Mucosa of descending colon (tissue), 3 donors: ENCODE measurements at regions not wholly inside any gene's neighbourhood (a gene's known extent, or its start where the extent isn't known, plus 50 kb on each side); places are given as distances from the start of the nearest gene placed in this dataset.

Source experiments
- ATAC-seq: fragments of 200-7000 bp; cut with Tn5 transposase; one replicate; pipeline ENCODE4 v1.9.1; 2020; ENCODE audit warnings: mild to moderate bottlenecking, moderate library complexity
- DNase-seq, 3 donors: peaks; one replicate each; pipeline ENCODE4 v3.0.0-alpha.2; 2020
- H3K36me3 ChIP-seq: fragments of 200-600 bp; one replicate; pipeline ENCODE4 v1.8.0; 2021; ENCODE audit warnings: low read depth, mild to moderate bottlenecking
- H3K4me1 ChIP-seq: fragments of 200-600 bp; one replicate; pipeline ENCODE4 v1.8.0; 2021; ENCODE audit warnings: low read depth, mild to moderate bottlenecking
- H3K4me3 ChIP-seq: fragments of 200-600 bp; one replicate; pipeline ENCODE4 v1.8.0; 2021; ENCODE audit warnings: mild to moderate bottlenecking
- H3K9me3 ChIP-seq: fragments of 200-600 bp; one replicate; pipeline ENCODE4 v1.8.0; 2021; ENCODE audit warnings: mild to moderate bottlenecking
- intact Hi-C, 2 donors: fragments of 100-400 bp; cut with DNase I in 1 of 2; cut with micrococcal nuclease in 1 of 2; formaldehyde crosslinking; loops; one replicate each; pipeline versions ENCODE4 v1.11.0 to v1.11.1; 2022; cut with DNase I, micrococcal nuclease
- TF ChIP-seq, protein P1 (sequence below): fragments of 200-600 bp; IDR thresholded peaks from one replicate; pipeline ENCODE4 v1.8.0; 2022; ENCODE audit warnings: antibody characterized with exemption, mild to moderate bottlenecking
- donor health status: DM: no; HTN: no; CAD: no; lungs with moderate emphysema.
- donor health status: DM: no; HTN: no; CAD: no.
- donor health status: DM: no; HTN: yes; CAD: no.

GRCh38 chr9:129377181-129377580 lies 199.1 kb upstream of the IER5L start:
- DNase-seq (no peak), ATAC-seq (no peak)
- H3K36me3 ChIP-seq = no peaks in the 10 kb centered on the region
- no peaks in the 10 kb centered on the region for H3K9me3 ChIP-seq
- peaks cover under 1% of the 10 kb centered on the region for H3K4me1 ChIP-seq
- H3K4me3 ChIP-seq = no peak overlapping the region
- TF ChIP-seq, protein P1, sequence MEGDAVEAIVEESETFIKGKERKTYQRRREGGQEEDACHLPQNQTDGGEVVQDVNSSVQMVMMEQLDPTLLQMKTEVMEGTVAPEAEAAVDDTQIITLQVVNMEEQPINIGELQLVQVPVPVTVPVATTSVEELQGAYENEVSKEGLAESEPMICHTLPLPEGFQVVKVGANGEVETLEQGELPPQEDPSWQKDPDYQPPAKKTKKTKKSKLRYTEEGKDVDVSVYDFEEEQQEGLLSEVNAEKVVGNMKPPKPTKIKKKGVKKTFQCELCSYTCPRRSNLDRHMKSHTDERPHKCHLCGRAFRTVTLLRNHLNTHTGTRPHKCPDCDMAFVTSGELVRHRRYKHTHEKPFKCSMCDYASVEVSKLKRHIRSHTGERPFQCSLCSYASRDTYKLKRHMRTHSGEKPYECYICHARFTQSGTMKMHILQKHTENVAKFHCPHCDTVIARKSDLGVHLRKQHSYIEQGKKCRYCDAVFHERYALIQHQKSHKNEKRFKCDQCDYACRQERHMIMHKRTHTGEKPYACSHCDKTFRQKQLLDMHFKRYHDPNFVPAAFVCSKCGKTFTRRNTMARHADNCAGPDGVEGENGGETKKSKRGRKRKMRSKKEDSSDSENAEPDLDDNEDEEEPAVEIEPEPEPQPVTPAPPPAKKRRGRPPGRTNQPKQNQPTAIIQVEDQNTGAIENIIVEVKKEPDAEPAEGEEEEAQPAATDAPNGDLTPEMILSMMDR = no peak
- intact Hi-C loops = no loop called here

- Histone ChIP-seq H3K4me1 (no peaks in the 10 kb centered on the region), H3K9me3 (no peaks in the 10 kb centered on the region), H3K4me3 (no peak overlapping the region), H3K36me3 (no peaks in the 10 kb centered on the region)
- intact Hi-C loops = no loop called here
- no peak for ATAC-seq
- DNase-seq = no peak
- TF ChIP-seq, protein P1 = no peak
Observed at GRCh38 chr9:129375845-129376244, 197.8 kb upstream of the IER5L start.

DNA sequence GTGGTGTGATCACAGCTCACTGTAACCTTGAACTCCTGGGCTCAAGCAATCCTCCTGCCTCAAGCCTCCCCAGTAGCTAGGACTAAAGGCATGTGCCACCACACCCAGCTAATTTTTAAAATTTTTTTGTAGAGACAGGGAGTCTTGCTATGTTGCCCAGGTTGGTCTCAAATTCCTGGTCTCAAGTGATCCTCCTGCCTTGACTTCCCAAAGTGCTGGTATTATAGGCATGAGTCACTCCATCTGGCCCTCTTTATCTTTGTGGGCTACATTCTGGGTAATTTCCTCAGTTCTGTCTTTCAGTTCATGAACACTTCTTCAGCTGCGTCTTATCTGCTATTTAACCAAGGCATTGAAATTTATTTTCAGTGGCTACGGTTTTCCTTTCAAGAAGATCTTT lies 196.6 kb upstream of the IER5L start:
- Histone ChIP-seq H3K4me3 (no peak overlapping the region), H3K9me3 (no peaks in the 10 kb centered on the region), H3K4me1 (no peaks in the 10 kb centered on the region), H3K36me3 (no peaks in the 10 kb centered on the region)
- TF ChIP-seq, protein P1 = no peak
- intact Hi-C loops = no loop called here
- DNase-seq = no peak
- no peak for ATAC-seq

GRCh38 chr9:129374231-129374630 lies 196.2 kb upstream of the IER5L start:
- Histone ChIP-seq H3K9me3 (peaks cover 2% of the 10 kb centered on the region), H3K4me1 (no peaks in the 10 kb centered on the region), H3K36me3 (no peaks in the 10 kb centered on the region), H3K4me3 (no peak overlapping the region)
- TF ChIP-seq, protein P1 = no peak
- DNase-seq (no peak), ATAC-seq (no peak)
- intact Hi-C loops = no loop called here

DNA sequence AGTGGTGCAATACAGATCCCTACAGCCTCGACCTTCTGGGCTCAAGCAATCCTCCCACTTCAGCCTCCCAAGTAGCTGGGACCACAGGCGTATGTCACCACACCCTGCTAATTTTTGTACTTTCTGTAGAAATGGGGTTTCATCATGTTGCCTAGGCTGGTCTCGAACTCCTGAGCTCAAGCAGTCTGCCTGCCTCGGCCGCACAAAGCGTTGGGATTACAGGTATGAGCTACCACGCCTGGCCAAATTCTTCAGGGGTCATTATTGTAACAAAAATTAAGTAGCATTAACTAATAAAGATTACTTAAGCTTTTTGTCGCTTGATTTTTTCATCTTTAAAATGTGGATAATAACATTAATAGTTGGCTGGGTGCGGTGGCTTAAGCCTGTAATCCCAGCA lies 195.3 kb upstream of the IER5L start:
- Histone ChIP-seq H3K4me1 (no peaks in the 10 kb centered on the region), H3K36me3 (no peaks in the 10 kb centered on the region), H3K4me3 (no peak overlapping the region), H3K9me3 (peaks cover 7% of the 10 kb centered on the region)
- DNase-seq (no peak), ATAC-seq (no peak)
- TF ChIP-seq, protein P1 = no peak
- intact Hi-C loops = no loop called here

GRCh38 chr9:129370770-129371169 lies 192.7 kb upstream of the IER5L start:
- Histone ChIP-seq H3K4me3 (no peak overlapping the region), H3K4me1 (no peaks in the 10 kb centered on the region), H3K36me3 (no peaks in the 10 kb centered on the region), H3K9me3 (peaks cover 7% of the 10 kb centered on the region)
- intact Hi-C loops = no loop called here
- TF ChIP-seq, protein P1 = no peak
- no peak for DNase-seq
- ATAC-seq = no peak
